BJ (cell line): ENCODE measurements at regions not wholly inside any gene's neighbourhood (a gene's known extent, or its start where the extent isn't known, plus 50 kb on each side); places are given as distances from the start of the nearest gene placed in this dataset.

ENCODE experiments used
- CTCF ChIA-PET: fragments of 350-600 bp; formaldehyde crosslinking; extraction: SDS; loops from one replicate; lab custom pipeline; 2021; ENCODE audit warnings: antibody characterized with exemption, inconsistent platforms; lab: Yijun Ruan, JAX
- POLR2A ChIA-PET: fragments of 300-600 bp; sonication (Branson Sonifier 250); formaldehyde crosslinking; extraction: SDS; loops from one replicate; lab custom pipeline; 2021; ENCODE audit warnings: antibody characterized with exemption; lab: Charles Lee
- DNase-seq: peaks from one replicate; pipeline ENCODE4 v3.0.0-alpha.2; 2011; ENCODE audit warnings: low read depth
- H3K27me3 ChIP-seq: 2 replicates; pipeline ENCODE4 v1.6.0; 2011; ENCODE audit warnings: low read length; ENCODE audit not compliant: control insufficient read depth, insufficient read depth
- H3K36me3 ChIP-seq: 2 replicates; pipeline ENCODE4 v1.5.1; 2011; ENCODE audit warnings: low read length; ENCODE audit not compliant: control insufficient read depth, insufficient read depth
- H3K4me3 ChIP-seq: 2 replicates; pipeline ENCODE4 v1.5.1; 2011; ENCODE audit warnings: low read depth, mild to moderate bottlenecking, control low read depth, low read length
- TF ChIP-seq, protein P1 (sequence below): IDR thresholded peaks from 2 replicates; pipeline ENCODE4 v1.5.1; 2011; ENCODE audit warnings: low read depth, mild to moderate bottlenecking, control low read depth, inconsistent platforms, low read length, moderate library complexity; ENCODE audit not compliant: insufficient read depth

DNA sequence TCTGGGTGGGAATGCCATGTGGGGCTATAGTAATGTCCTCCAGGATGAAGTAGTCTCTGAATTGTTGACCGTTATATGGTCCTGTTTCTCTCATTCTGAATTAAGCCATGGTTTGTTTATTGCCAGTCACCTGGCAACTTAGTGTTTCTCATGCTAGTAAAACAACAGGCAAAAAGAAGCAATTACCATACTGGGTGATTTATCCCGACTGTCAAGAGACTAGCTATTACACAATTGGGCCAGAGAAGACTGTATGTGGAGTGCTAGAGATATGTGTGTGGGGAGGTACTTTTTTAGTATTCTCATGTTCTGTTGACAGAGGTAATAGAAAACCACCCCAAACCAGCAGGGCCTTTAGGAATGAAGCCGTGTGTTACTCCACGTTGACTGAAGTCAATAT lies 258.2 kb downstream of the TDRD3 start:
- TF ChIP-seq, protein P1, sequence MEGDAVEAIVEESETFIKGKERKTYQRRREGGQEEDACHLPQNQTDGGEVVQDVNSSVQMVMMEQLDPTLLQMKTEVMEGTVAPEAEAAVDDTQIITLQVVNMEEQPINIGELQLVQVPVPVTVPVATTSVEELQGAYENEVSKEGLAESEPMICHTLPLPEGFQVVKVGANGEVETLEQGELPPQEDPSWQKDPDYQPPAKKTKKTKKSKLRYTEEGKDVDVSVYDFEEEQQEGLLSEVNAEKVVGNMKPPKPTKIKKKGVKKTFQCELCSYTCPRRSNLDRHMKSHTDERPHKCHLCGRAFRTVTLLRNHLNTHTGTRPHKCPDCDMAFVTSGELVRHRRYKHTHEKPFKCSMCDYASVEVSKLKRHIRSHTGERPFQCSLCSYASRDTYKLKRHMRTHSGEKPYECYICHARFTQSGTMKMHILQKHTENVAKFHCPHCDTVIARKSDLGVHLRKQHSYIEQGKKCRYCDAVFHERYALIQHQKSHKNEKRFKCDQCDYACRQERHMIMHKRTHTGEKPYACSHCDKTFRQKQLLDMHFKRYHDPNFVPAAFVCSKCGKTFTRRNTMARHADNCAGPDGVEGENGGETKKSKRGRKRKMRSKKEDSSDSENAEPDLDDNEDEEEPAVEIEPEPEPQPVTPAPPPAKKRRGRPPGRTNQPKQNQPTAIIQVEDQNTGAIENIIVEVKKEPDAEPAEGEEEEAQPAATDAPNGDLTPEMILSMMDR, result no peak
- H3K4me3 ChIP-seq, result no peak overlapping the region
- no peak for DNase-seq
- no peaks in the 10 kb centered on the region for H3K36me3 ChIP-seq
- no peaks in the 10 kb centered on the region for H3K27me3 ChIP-seq
- ChIA-PET POLR2A (no interaction called here), CTCF (interaction anchor here (0.7 kb wide), 1 partner anchor 1847 kb away, joined by 3 read pairs; no protein-coding TSS in a partner anchor)

GRCh38 chr13:60654415-60654814 lies 257.4 kb downstream of the TDRD3 start:
- TF ChIP-seq, protein P1, result no peak
- ChIA-PET POLR2A (no interaction called here), CTCF (interaction anchor here (0.7 kb wide), 1 partner anchor 1846 kb away, joined by 3 read pairs; no protein-coding TSS in a partner anchor)
- Histone ChIP-seq H3K4me3 (no peak overlapping the region), H3K36me3 (no peaks in the 10 kb centered on the region), H3K27me3 (no peaks in the 10 kb centered on the region)
- no peak for DNase-seq

- no peak for DNase-seq
- Histone ChIP-seq H3K27me3 (no peaks in the 10 kb centered on the region), H3K4me3 (no peak overlapping the region), H3K36me3 (no peaks in the 10 kb centered on the region)
- ChIA-PET CTCF (no interaction called here), POLR2A (no interaction called here)
- TF ChIP-seq, protein P1, result no peak
These were observed 250.5 kb downstream of the TDRD3 start for GRCh38 chr13:60647547-60647946.

DNA sequence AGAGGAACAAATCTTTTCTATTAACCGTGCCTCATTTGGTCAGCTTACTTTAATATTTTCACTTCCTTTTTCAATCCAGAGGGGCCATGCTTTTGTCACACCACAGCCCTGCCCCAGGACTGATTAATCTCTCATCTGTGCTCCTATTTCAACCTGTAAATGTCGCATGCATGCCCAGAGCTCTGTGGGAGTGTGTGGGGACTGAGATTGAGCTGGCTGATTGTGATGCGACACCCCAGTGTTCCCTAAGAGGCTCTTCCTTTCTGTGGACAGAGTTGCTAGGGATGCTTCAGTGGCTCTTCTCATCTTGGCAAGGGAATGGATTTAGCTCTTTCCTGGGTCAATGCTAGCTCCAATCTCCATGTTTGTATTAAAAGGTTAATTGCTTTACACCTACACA lies 249.6 kb downstream of the TDRD3 start:
- ChIA-PET POLR2A (no interaction called here), CTCF (no interaction called here)
- Histone ChIP-seq H3K36me3 (no peaks in the 10 kb centered on the region), H3K4me3 (no peak overlapping the region), H3K27me3 (no peaks in the 10 kb centered on the region)
- TF ChIP-seq, protein P1, result no peak
- DNase-seq, result no peak

GRCh38 chr13:60645676-60646075 lies 248.7 kb downstream of the TDRD3 start:
- Histone ChIP-seq H3K36me3 (no peaks in the 10 kb centered on the region), H3K4me3 (no peak overlapping the region), H3K27me3 (no peaks in the 10 kb centered on the region)
- TF ChIP-seq, protein P1, result no peak
- ChIA-PET POLR2A (no interaction called here), CTCF (no interaction called here)
- DNase-seq, result no peak
